ENCODE measurements at regions not wholly inside any gene's neighbourhood (a gene's known extent, or its start where the extent isn't known, plus 50 kb on each side); places are given as distances from the start of the nearest gene placed in this dataset.

GRCh38 chr7:26472971-26473370, 181.3 kb downstream of the SNX10 start:
- no peaks in the 10 kb centered on the region for H3K9me3 Mint-ChIP-seq
- H3K27ac Mint-ChIP-seq = no peak overlapping the region
- no peaks in the 10 kb centered on the region for H3K36me3 Mint-ChIP-seq
- ATAC-seq = no peak
- DNase-seq (ENCODE audit: low spot score in 2 of 2) = no peak

- H3K9me3 Mint-ChIP-seq = no peaks in the 10 kb centered on the region
- no peaks in the 10 kb centered on the region for H3K36me3 Mint-ChIP-seq
- no peak overlapping the region for H3K27ac Mint-ChIP-seq
- DNase-seq (ENCODE audit: low spot score in 2 of 2) (no peak), ATAC-seq (no peak)
These were observed 184.6 kb downstream of the SNX10 start for GRCh38 chr7:26476271-26476670.

- ATAC-seq (no peak), DNase-seq (ENCODE audit: low spot score in 2 of 2) (no peak)
- H3K36me3 Mint-ChIP-seq = no peaks in the 10 kb centered on the region
- no peaks in the 10 kb centered on the region for H3K9me3 Mint-ChIP-seq
- H3K27ac Mint-ChIP-seq = no peak overlapping the region
These were observed 185.8 kb downstream of the SNX10 start for GRCh38 chr7:26477381-26477990.

- no peaks in the 10 kb centered on the region for H3K9me3 Mint-ChIP-seq
- no peak for DNase-seq (ENCODE audit: low spot score in 2 of 2)
- no peaks in the 10 kb centered on the region for H3K36me3 Mint-ChIP-seq
- H3K27ac Mint-ChIP-seq = no peak overlapping the region
- no peak for ATAC-seq
These were observed 186.9 kb downstream of the SNX10 start for GRCh38 chr7:26478550-26478949.

- Mint-ChIP-seq H3K27ac (no peak overlapping the region), H3K36me3 (no peaks in the 10 kb centered on the region), H3K9me3 (no peaks in the 10 kb centered on the region)
- DNase-seq (ENCODE audit: low spot score in 2 of 2) (no peak), ATAC-seq (no peak)
These were observed 187.9 kb downstream of the SNX10 start for GRCh38 chr7:26479581-26479980.

GRCh38 chr7:26480156-26480555, 188.5 kb downstream of the SNX10 start:
- no peaks in the 10 kb centered on the region for H3K9me3 Mint-ChIP-seq
- DNase-seq (ENCODE audit: low spot score in 2 of 2) (no peak), ATAC-seq (no peak)
- H3K36me3 Mint-ChIP-seq = no peaks in the 10 kb centered on the region
- no peak overlapping the region for H3K27ac Mint-ChIP-seq

- no peaks in the 10 kb centered on the region for H3K36me3 Mint-ChIP-seq
- no peak overlapping the region for H3K27ac Mint-ChIP-seq
- DNase-seq (ENCODE audit: low spot score in 2 of 2) = no peak
- ATAC-seq = no peak
- no peaks in the 10 kb centered on the region for H3K9me3 Mint-ChIP-seq
These were observed 191.3 kb downstream of the SNX10 start for GRCh38 chr7:26482927-26483326.

- no peaks in the 10 kb centered on the region for H3K36me3 Mint-ChIP-seq
- ATAC-seq (no peak), DNase-seq (ENCODE audit: low spot score in 2 of 2) (no peak)
- no peaks in the 10 kb centered on the region for H3K9me3 Mint-ChIP-seq
- H3K27ac Mint-ChIP-seq = no peak overlapping the region
These were observed 192.2 kb downstream of the SNX10 start for GRCh38 chr7:26483843-26484242.

- Mint-ChIP-seq H3K36me3 (no peaks in the 10 kb centered on the region), H3K9me3 (no peaks in the 10 kb centered on the region), H3K27ac (no peak overlapping the region)
- ATAC-seq (no peak), DNase-seq (ENCODE audit: low spot score in 2 of 2) (no peak)
These were observed 193.8 kb downstream of the SNX10 start for GRCh38 chr7:26485367-26485934.

GRCh38 chr7:26486153-26486552, 194.5 kb downstream of the SNX10 start:
- Mint-ChIP-seq H3K27ac (no peak overlapping the region), H3K9me3 (no peaks in the 10 kb centered on the region), H3K36me3 (no peaks in the 10 kb centered on the region)
- no peak for DNase-seq (ENCODE audit: low spot score in 2 of 2)
- no peak for ATAC-seq

GRCh38 chr7:26487780-26488515, 196.3 kb downstream of the SNX10 start:
- no peak for ATAC-seq
- no peaks in the 10 kb centered on the region for H3K36me3 Mint-ChIP-seq
- no peak for DNase-seq (ENCODE audit: low spot score in 2 of 2)
- H3K9me3 Mint-ChIP-seq = no peaks in the 10 kb centered on the region
- no peak overlapping the region for H3K27ac Mint-ChIP-seq

GRCh38 chr7:26489391-26489790, 197.7 kb downstream of the SNX10 start:
- H3K9me3 Mint-ChIP-seq = no peaks in the 10 kb centered on the region
- no peak for ATAC-seq
- no peak for DNase-seq (ENCODE audit: low spot score in 2 of 2)
- H3K27ac Mint-ChIP-seq = no peak overlapping the region
- H3K36me3 Mint-ChIP-seq = no peaks in the 10 kb centered on the region

- no peaks in the 10 kb centered on the region for H3K9me3 Mint-ChIP-seq
- DNase-seq (ENCODE audit: low spot score in 2 of 2) = no peak
- H3K27ac Mint-ChIP-seq = no peak overlapping the region
- H3K36me3 Mint-ChIP-seq = no peaks in the 10 kb centered on the region
- ATAC-seq = no peak
These were observed 198.4 kb downstream of the SNX10 start for GRCh38 chr7:26489906-26490639.

- H3K9me3 Mint-ChIP-seq = no peaks in the 10 kb centered on the region
- ATAC-seq = no peak
- no peak overlapping the region for H3K27ac Mint-ChIP-seq
- DNase-seq (ENCODE audit: low spot score in 2 of 2) = no peak
- no peaks in the 10 kb centered on the region for H3K36me3 Mint-ChIP-seq
These were observed 199.3 kb downstream of the SNX10 start for GRCh38 chr7:26490640-26491624.

- ATAC-seq (no peak), DNase-seq (ENCODE audit: low spot score in 2 of 2) (no peak)
- H3K27ac Mint-ChIP-seq = no peak overlapping the region
- H3K36me3 Mint-ChIP-seq = no peaks in the 10 kb centered on the region
- H3K9me3 Mint-ChIP-seq = no peaks in the 10 kb centered on the region
These were observed 201.2 kb downstream of the SNX10 start for GRCh38 chr7:26492816-26493215.

GRCh38 chr7:26493737-26494428, 202.2 kb downstream of the SNX10 start:
- Mint-ChIP-seq H3K27ac (no peak overlapping the region), H3K36me3 (no peaks in the 10 kb centered on the region), H3K9me3 (no peaks in the 10 kb centered on the region)
- ATAC-seq (no peak), DNase-seq (ENCODE audit: low spot score in 2 of 2) (no peak)

All from activated naive CD4-positive, alpha-beta T cell treated with anti-CD3 and anti-CD28 coated beads, Interleukin-2, amount 50 U/mL, for 72 hours (primary cell).